ENCODE measurements at regions not wholly inside any gene's neighbourhood (a gene's known extent, or its start where the extent isn't known, plus 50 kb on each side); places are given as distances from the start of the nearest gene placed in this dataset.
A peak's percentile ranks its signal among the peaks of the same experiment; 100 is the strongest.
"Not testable (repeated sequence)": the region's sequence is repeated elsewhere in the genome, so short reads cannot be mapped to it uniquely, and the experiment has no call there.

GRCh38 chr4:116058129-116058528, 944.7 kb upstream of the NDST4 start:
- no peak for DNase-seq (ENCODE audit: low read depth in 4 of 4, low spot score in 2 of 4)

GRCh38 chr4:116055857-116056827, 942.7 kb upstream of the NDST4 start:
- peak in 1 of 4 donors; percentile 4 for DNase-seq (ENCODE audit: low read depth in 4 of 4, low spot score in 2 of 4)

- DNase-seq (ENCODE audit: low read depth in 4 of 4, low spot score in 2 of 4): no peak
Observed at GRCh38 chr4:116027311-116027710, 913.9 kb upstream of the NDST4 start.

- no peak for DNase-seq (ENCODE audit: low read depth in 4 of 4, low spot score in 2 of 4)
Observed at GRCh38 chr4:116024954-116025708, 911.7 kb upstream of the NDST4 start.

- DNase-seq (ENCODE audit: low read depth in 4 of 4, low spot score in 2 of 4): no peak
Observed at GRCh38 chr4:116023049-116023448, 909.6 kb upstream of the NDST4 start.

GRCh38 chr4:116020141-116020722, 906.8 kb upstream of the NDST4 start:
- no peak for DNase-seq (ENCODE audit: low read depth in 4 of 4, low spot score in 2 of 4)

GRCh38 chr4:116018831-116019230, 905.4 kb upstream of the NDST4 start:
- DNase-seq (ENCODE audit: low read depth in 4 of 4, low spot score in 2 of 4): no peak

GRCh38 chr4:116016201-116016600, 902.8 kb upstream of the NDST4 start:
- DNase-seq (ENCODE audit: low read depth in 4 of 4, low spot score in 2 of 4): no peak

GRCh38 chr4:116015549-116015948, 902.1 kb upstream of the NDST4 start:
- DNase-seq (ENCODE audit: low read depth in 4 of 4, low spot score in 2 of 4): no peak

GRCh38 chr4:116015062-116015461, 901.6 kb upstream of the NDST4 start:
- no peak for DNase-seq (ENCODE audit: low read depth in 4 of 4, low spot score in 2 of 4)

- no peak for DNase-seq (ENCODE audit: low read depth in 4 of 4, low spot score in 2 of 4)
Observed at GRCh38 chr4:116010923-116011322, 897.5 kb upstream of the NDST4 start.

- DNase-seq (ENCODE audit: low read depth in 4 of 4, low spot score in 2 of 4): no peak
Observed at GRCh38 chr4:116005806-116006088, 892.3 kb upstream of the NDST4 start.

- no peak for DNase-seq (ENCODE audit: low read depth in 4 of 4, low spot score in 2 of 4)
Observed at GRCh38 chr4:116005037-116005805, 891.8 kb upstream of the NDST4 start.

- DNase-seq (ENCODE audit: low read depth in 4 of 4, low spot score in 2 of 4): no peak
Observed at GRCh38 chr4:116001291-116001690, 887.9 kb upstream of the NDST4 start.

- DNase-seq (ENCODE audit: low read depth in 4 of 4, low spot score in 2 of 4): no peak
Observed at GRCh38 chr4:115986573-115986972, 873.2 kb upstream of the NDST4 start.

- not testable (repeated sequence) for DNase-seq (ENCODE audit: low read depth in 4 of 4, low spot score in 2 of 4)
Observed at GRCh38 chr4:115975421-115976001, 862.1 kb upstream of the NDST4 start.

- no peak for DNase-seq (ENCODE audit: low read depth in 4 of 4, low spot score in 2 of 4)
Observed at GRCh38 chr4:115973768-115974167, 860.3 kb upstream of the NDST4 start.

- DNase-seq (ENCODE audit: low read depth in 4 of 4, low spot score in 2 of 4): no peak
Observed at GRCh38 chr4:115972967-115973366, 859.5 kb upstream of the NDST4 start.

GRCh38 chr4:115970859-115971258, 857.4 kb upstream of the NDST4 start:
- no peak for DNase-seq (ENCODE audit: low read depth in 4 of 4, low spot score in 2 of 4)

- no peak for DNase-seq (ENCODE audit: low read depth in 4 of 4, low spot score in 2 of 4)
Observed at GRCh38 chr4:115969756-115970155, 856.3 kb upstream of the NDST4 start.
